ENCODE measurements at regions not wholly inside any gene's neighbourhood (a gene's known extent, or its start where the extent isn't known, plus 50 kb on each side); places are given as distances from the start of the nearest gene placed in this dataset.

DNA sequence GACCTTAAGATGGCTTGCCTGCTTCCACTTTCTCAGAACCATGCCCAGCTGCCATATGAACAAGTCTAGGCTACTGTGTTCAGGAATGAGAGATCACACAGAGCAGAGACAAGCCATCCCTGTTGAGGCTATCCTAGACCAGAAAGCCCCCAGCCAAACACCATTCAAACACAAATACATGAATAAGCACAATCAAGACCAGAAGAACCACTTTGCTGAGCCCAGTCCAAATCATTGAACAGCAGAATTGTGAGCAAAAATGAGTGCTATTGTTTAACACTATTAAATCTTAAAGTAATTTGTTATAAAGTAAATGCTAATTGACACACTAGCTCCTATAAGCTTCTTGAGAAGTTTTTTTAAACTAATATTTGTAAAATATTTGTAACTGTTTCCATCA lies 79.0 kb upstream of the LYZL1 start:
- DNase-seq = no peak
- H3K9me3 ChIP-seq = no peaks in the 10 kb centered on the region
- H3K27ac ChIP-seq = no peak overlapping the region
- no peaks in the 10 kb centered on the region for H3K27me3 ChIP-seq
- no peak for TF ChIP-seq POLR2A (IDR thresholded peaks at IDR 0.05)
- TF ChIP-seq, protein P1, sequence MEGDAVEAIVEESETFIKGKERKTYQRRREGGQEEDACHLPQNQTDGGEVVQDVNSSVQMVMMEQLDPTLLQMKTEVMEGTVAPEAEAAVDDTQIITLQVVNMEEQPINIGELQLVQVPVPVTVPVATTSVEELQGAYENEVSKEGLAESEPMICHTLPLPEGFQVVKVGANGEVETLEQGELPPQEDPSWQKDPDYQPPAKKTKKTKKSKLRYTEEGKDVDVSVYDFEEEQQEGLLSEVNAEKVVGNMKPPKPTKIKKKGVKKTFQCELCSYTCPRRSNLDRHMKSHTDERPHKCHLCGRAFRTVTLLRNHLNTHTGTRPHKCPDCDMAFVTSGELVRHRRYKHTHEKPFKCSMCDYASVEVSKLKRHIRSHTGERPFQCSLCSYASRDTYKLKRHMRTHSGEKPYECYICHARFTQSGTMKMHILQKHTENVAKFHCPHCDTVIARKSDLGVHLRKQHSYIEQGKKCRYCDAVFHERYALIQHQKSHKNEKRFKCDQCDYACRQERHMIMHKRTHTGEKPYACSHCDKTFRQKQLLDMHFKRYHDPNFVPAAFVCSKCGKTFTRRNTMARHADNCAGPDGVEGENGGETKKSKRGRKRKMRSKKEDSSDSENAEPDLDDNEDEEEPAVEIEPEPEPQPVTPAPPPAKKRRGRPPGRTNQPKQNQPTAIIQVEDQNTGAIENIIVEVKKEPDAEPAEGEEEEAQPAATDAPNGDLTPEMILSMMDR (IDR thresholded peaks at IDR 0.05) = no peak
- intact Hi-C loops (cut with DNase I; ENCODE audit: low total_unique reads) = no loop called here
- H3K4me3 ChIP-seq = no peak overlapping the region
- H3K4me1 ChIP-seq = no peaks in the 10 kb centered on the region
- no peaks in the 10 kb centered on the region for H3K36me3 ChIP-seq (ENCODE audit: low read depth, missing control alignments)

DNA sequence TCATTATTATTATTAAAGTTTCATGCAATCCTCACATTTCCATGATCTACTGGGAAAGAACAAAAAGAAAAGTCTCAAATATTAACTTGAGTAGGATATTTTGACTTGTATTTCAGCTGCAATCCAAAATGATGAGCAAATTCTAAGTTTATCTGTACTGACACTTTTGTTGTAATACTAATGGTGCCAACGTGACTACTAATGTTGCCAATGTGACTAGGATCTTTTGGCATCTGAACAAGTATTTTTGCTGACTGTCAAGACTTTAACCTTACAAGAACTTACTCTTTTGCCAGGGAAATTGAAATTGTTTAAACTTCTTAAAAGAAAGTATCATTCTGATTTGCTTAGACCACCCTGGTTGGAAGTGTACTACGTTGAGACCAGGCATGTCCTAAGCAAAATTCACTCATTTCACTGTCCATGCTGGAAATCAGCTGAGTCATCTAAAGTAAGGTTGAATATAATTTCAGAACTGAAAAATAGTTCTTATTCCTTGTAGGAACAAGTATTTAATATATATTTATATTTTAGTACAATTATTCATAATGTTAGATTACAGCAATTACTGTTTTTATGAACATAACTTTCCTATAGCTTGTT lies 78.5 kb upstream of the LYZL1 start:
- Histone ChIP-seq H3K4me3 (no peak overlapping the region), H3K36me3 (ENCODE audit: low read depth, missing control alignments) (no peaks in the 10 kb centered on the region), H3K27me3 (no peaks in the 10 kb centered on the region), H3K9me3 (no peaks in the 10 kb centered on the region), H3K27ac (no peak overlapping the region), H3K4me1 (no peaks in the 10 kb centered on the region)
- no peak for DNase-seq
- no peak for TF ChIP-seq POLR2A (IDR thresholded peaks at IDR 0.05)
- TF ChIP-seq, protein P1 (IDR thresholded peaks at IDR 0.05) = no peak
- WGBS, 2 donors = 62 to 65% methylated on average over 2 of the region's 2 CpGs
- intact Hi-C loops (cut with DNase I; ENCODE audit: low total_unique reads) = no loop called here

DNA sequence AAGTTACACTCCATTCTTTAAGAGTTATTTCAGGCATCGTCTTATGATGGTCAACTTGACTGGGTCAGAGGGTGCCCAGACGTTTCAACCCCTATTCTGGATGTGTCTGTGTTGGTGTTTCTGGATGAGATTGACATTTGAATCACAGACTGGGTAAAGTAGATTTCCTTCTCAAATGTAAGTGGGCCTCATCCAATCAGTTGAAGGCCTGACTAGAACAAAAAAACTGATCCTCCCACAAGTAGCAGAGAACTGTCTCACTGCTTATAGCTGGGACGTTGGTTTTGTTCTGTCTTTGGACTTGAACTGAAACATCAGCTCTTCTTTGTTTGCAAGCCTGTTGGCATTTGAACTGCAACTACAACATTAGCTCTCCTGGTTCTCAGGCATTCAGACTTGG lies 76.3 kb upstream of the LYZL1 start:
- no peak overlapping the region for H3K4me3 ChIP-seq
- H3K36me3 ChIP-seq (ENCODE audit: low read depth, missing control alignments) = no peaks in the 10 kb centered on the region
- no peak for DNase-seq
- H3K27ac ChIP-seq = no peak overlapping the region
- no peaks in the 10 kb centered on the region for H3K4me1 ChIP-seq
- intact Hi-C loops (cut with DNase I; ENCODE audit: low total_unique reads) = no loop called here
- H3K27me3 ChIP-seq = no peaks in the 10 kb centered on the region
- H3K9me3 ChIP-seq = no peaks in the 10 kb centered on the region
- TF ChIP-seq POLR2A (IDR thresholded peaks at IDR 0.05) = no peak
- TF ChIP-seq, protein P1 (IDR thresholded peaks at IDR 0.05) = no peak
- 76 to 87% methylated on average over 3 of the region's 3 CpGs for whole genome bisulfite sequencing, 2 donors

DNA sequence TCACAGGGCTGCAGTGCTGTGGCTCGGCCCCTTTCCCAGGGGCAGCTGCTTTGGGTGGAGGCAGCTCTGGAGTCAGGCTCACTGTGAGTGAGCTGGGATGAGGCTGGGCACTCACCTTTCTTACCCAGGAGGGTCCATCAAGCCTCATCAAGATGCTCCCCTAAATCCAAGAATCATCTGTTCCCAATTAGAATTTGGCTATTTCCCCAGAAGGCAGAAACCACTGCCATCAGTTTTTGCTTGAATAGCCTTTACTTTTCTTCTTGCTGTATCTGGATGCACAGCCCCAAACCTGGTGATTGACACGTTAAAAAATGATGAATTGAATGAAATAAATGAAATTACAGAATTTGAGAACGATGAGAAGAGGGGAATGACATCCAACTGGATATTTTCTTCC lies 74.3 kb upstream of the LYZL1 start:
- intact Hi-C loops (cut with DNase I; ENCODE audit: low total_unique reads) = no loop called here
- 76 to 77% methylated on average over 3 of the region's 3 CpGs for WGBS, 2 donors

DNA sequence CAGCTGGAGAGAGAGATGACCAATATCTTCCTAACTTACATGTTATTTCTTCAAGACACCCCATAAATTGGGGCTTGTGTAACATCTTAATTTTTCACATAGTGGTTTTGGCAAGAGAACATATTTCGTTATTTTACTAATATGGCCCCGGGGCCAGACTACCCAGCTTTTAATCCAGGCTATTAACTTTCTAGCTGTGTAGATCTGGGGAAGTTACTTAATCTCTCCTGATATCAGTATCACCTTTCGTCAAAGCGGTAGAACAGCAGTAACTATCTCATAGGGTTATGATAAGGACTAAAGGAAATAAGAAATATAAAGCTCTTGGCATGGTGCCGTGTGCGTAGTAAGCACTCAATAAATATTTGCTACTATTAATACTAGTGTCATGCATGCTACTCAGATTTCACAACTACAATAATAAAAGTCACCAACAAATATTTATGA lies 71.6 kb upstream of the LYZL1 start:
- TF ChIP-seq, protein P1 (IDR thresholded peaks at IDR 0.05) = no peak
- H3K27me3 ChIP-seq = no peaks in the 10 kb centered on the region
- H3K4me3 ChIP-seq = no peak overlapping the region
- WGBS, 2 donors = 91 to 96% methylated on average over 6 of the region's 6 CpGs
- no peak for DNase-seq
- H3K4me1 ChIP-seq = no peaks in the 10 kb centered on the region
- H3K36me3 ChIP-seq (ENCODE audit: low read depth, missing control alignments) = no peaks in the 10 kb centered on the region
- intact Hi-C loops (cut with DNase I; ENCODE audit: low total_unique reads) = no loop called here
- no peak overlapping the region for H3K27ac ChIP-seq
- H3K9me3 ChIP-seq = no peaks in the 10 kb centered on the region

More for the DNA sequence above, 74.3 kb upstream of the LYZL1 start:
- no peaks in the 10 kb centered on the region for H3K4me1 ChIP-seq
- H3K36me3 ChIP-seq (ENCODE audit: low read depth, missing control alignments) = no peaks in the 10 kb centered on the region
- TF ChIP-seq, protein P1 (IDR thresholded peaks at IDR 0.05) = no peak
- TF ChIP-seq POLR2A (IDR thresholded peaks at IDR 0.05) = no peak
- H3K27ac ChIP-seq = no peak overlapping the region
- no peak overlapping the region for H3K4me3 ChIP-seq
- no peaks in the 10 kb centered on the region for H3K27me3 ChIP-seq
- no peaks in the 10 kb centered on the region for H3K9me3 ChIP-seq
- no peak for DNase-seq
